HepG2 (cell line): ENCODE measurements at regions not wholly inside any gene's neighbourhood (a gene's known extent, or its start where the extent isn't known, plus 50 kb on each side); places are given as distances from the start of the nearest gene placed in this dataset.

Source experiments
- ATAC-seq: fragments of 200-7000 bp; cut with Tn5 transposase; 3 replicates; pipeline ENCODE4 v1.9.1; 2020; ENCODE audit warnings: mild to moderate bottlenecking, moderate library complexity
- BruUV-seq: library from RNA; stranded (reverse); fragments of 400-500 nt; replicated peaks from 2 replicates; lab custom pipeline; 2021; lab: Mats Ljungman, UMichigan
- CTCF ChIA-PET: fragments of 300-600 bp; formaldehyde crosslinking; extraction: SDS; loops from one replicate; lab custom pipeline; 2021; ENCODE audit warnings: low total read pairs, inconsistent platforms, low intra/inter-chr PET ratio; lab: Yijun Ruan, JAX
- POLR2A ChIA-PET: fragments of 350-600 bp; sonication (Branson Sonifier 250); formaldehyde crosslinking; loops from one replicate; lab custom pipeline; 2020; ENCODE audit warnings: antibody characterized with exemption, inconsistent platforms; lab: Yijun Ruan, JAX
- DNase-seq: peaks from one replicate; pipeline ENCODE4 v3.0.0-alpha.2; 2015; ENCODE audit warnings: low spot score
- FAIRE-seq: peaks from 3 replicates; lab custom pipeline; 2011; peaks lifted over from hg19 to GRCh38; lab: Jason Lieb, UNC
- H2AFZ ChIP-seq: one replicate; pipeline ENCODE4 v1.6.1; 2011; ENCODE audit warnings: low read length, inconsistent platforms
- H3K27ac ChIP-seq: fragments of 300-600 bp; 3 replicates; pipeline ENCODE4 v1.8.0; 2011; ENCODE audit warnings: mixed run types, mild to moderate bottlenecking, mixed read lengths, low read length, inconsistent platforms; ENCODE audit not compliant: insufficient read depth; ENCODE audit errors: extremely low read length
- H3K27me3 ChIP-seq, 2 experiments: fragments of 200-600 bp in 1 of 2; 2 replicates in 1 of 2; 3 replicates in 1 of 2; pipeline versions ENCODE4 v1.6.0 to v1.8.0; 2011; ENCODE audit warnings: low read length in 2 of 2, mild to moderate bottlenecking in 2 of 2, moderate library complexity in 2 of 2, inconsistent platforms in 1 of 2; ENCODE audit not compliant: insufficient read depth in 2 of 2, control insufficient read depth in 1 of 2
- H3K36me3 ChIP-seq, 2 experiments: fragments of 200-600 bp in 1 of 2; replicated peaks in 1 of 2; 2 replicates in 1 of 2; 3 replicates in 1 of 2; pipeline versions ENCODE4 v1.5.1 to v1.8.0; 2011; ENCODE audit warnings: low read length in 2 of 2, inconsistent platforms in 1 of 2; ENCODE audit not compliant: insufficient read depth in 2 of 2, control insufficient read depth in 1 of 2
- H3K4me1 ChIP-seq: 2 replicates; pipeline ENCODE4 v1.5.1; 2012; ENCODE audit warnings: low read length, inconsistent platforms; ENCODE audit not compliant: insufficient read depth
- H3K4me2 ChIP-seq: 2 replicates; pipeline ENCODE4 v1.6.0; 2011; ENCODE audit warnings: low read depth, low read length, inconsistent platforms
- H3K4me3 ChIP-seq, 3 experiments: fragments of 200-600 bp in 1 of 3; sonication (generic), shearing (Covaris generic) in 1 of 3; replicated peaks in 1 of 3; 2 replicates each; pipeline ENCODE4 v1.5.1; 2011 to 2016; ENCODE audit warnings: low read length in 3 of 3, inconsistent platforms in 2 of 3, low read depth in 2 of 3, mild to moderate bottlenecking in 2 of 3, control low read depth in 1 of 3, mixed read lengths in 1 of 3; ENCODE audit not compliant: insufficient read depth in 1 of 3
- H3K79me2 ChIP-seq: one replicate; pipeline ENCODE4 v1.6.1; 2011; ENCODE audit warnings: low read length, inconsistent platforms; ENCODE audit not compliant: insufficient read depth
- H3K9ac ChIP-seq: 2 replicates; pipeline ENCODE4 v1.6.0; 2011; ENCODE audit warnings: mild to moderate bottlenecking, low read depth, low read length, inconsistent platforms; ENCODE audit not compliant: insufficient read depth
- H3K9me3 ChIP-seq: 2 replicates; pipeline ENCODE4 v1.5.1; 2012; ENCODE audit warnings: mild to moderate bottlenecking, low read length
- H4K20me1 ChIP-seq: 2 replicates; pipeline ENCODE4 v1.6.0; 2011; ENCODE audit warnings: inconsistent platforms, mild to moderate bottlenecking, low read length, moderate library complexity; ENCODE audit not compliant: insufficient read depth
- AGO2 ChIP-seq: fragments of 200-400 bp; formaldehyde crosslinking; optimal IDR thresholded peaks from 2 replicates; pipeline ENCODE3; 2017; ENCODE audit warnings: mild to moderate bottlenecking, low read depth, low read length, moderate library complexity
- AHR ChIP-seq: IDR thresholded peaks from 2 replicates; pipeline ENCODE4 v1.6.1; 2018; ENCODE audit warnings: missing genetic modification reagents, missing compliant biosample characterization
- ARID2 ChIP-seq: sonication (generic); formaldehyde crosslinking; IDR thresholded peaks from 2 replicates; pipeline ENCODE4 v1.8.1; 2022; ENCODE audit warnings: mild to moderate bottlenecking, missing genetic modification reagents, borderline replicate concordance
- ATAD3A ChIP-seq: sonication (generic); formaldehyde crosslinking; IDR thresholded peaks from 2 replicates; pipeline ENCODE4 v1.4.0; 2020; ENCODE audit warnings: missing genetic modification reagents
- CENPBD1 ChIP-seq: sonication (generic); formaldehyde crosslinking; IDR thresholded peaks from 2 replicates; pipeline ENCODE4 v1.8.0; 2022; ENCODE audit warnings: missing genetic modification reagents, low read depth, mild to moderate bottlenecking, borderline replicate concordance
- DRAP1 ChIP-seq: IDR thresholded peaks from 2 replicates; pipeline ENCODE4 v1.6.1; 2016; ENCODE audit warnings: missing genetic modification reagents, missing compliant biosample characterization
- ETS1 ChIP-seq: sonication (generic); formaldehyde crosslinking; IDR thresholded peaks from 2 replicates; pipeline ENCODE4 v1.4.0; 2020; ENCODE audit warnings: missing genetic modification reagents
- HNF4G ChIP-seq, 2 experiments: sonication (generic) in 1 of 2; formaldehyde crosslinking in 1 of 2; IDR thresholded peaks; 2 replicates each; pipeline versions ENCODE4 v1.4.0 to v1.6.1; 2011 to 2020; ENCODE audit warnings: borderline replicate concordance in 2 of 2, low read depth in 2 of 2, mild to moderate bottlenecking in 2 of 2, low read length in 1 of 2, missing genetic modification reagents in 1 of 2, moderate library complexity in 1 of 2
- HNRNPUL1 ChIP-seq: fragments of 200-400 bp; formaldehyde crosslinking; IDR thresholded peaks from 2 replicates; pipeline ENCODE4 v1.6.1; 2017; ENCODE audit warnings: low read depth, mild to moderate bottlenecking, low read length, moderate library complexity
- LRRFIP1 ChIP-seq: sonication (generic); formaldehyde crosslinking; conservative IDR thresholded peaks from 2 replicates; pipeline ENCODE4 v1.4.0; 2020; ENCODE audit warnings: missing genetic modification reagents
- MTA3 ChIP-seq: sonication (generic); formaldehyde crosslinking; IDR thresholded peaks from 2 replicates; pipeline ENCODE4 v1.4.0; 2020; ENCODE audit warnings: missing genetic modification reagents
- POGZ ChIP-seq: sonication (generic); formaldehyde crosslinking; IDR thresholded peaks from 2 replicates; pipeline ENCODE4 v1.4.0; 2020; ENCODE audit warnings: mild to moderate bottlenecking, missing genetic modification reagents
- SUZ12 ChIP-seq: fragments of 150-350 bp; IDR thresholded peaks from 2 replicates; pipeline ENCODE4 v1.6.1; 2014; ENCODE audit warnings: low read depth, low read length
- XBP1 ChIP-seq: sonication (generic); formaldehyde crosslinking; IDR thresholded peaks from 2 replicates; pipeline ENCODE4 v1.5.0; 2020; ENCODE audit warnings: missing genetic modification reagents
- ZNF564 ChIP-seq: sonication (generic); formaldehyde crosslinking; IDR thresholded peaks from 2 replicates; pipeline ENCODE4 v1.8.1; 2023; ENCODE audit warnings: mild to moderate bottlenecking, missing genetic modification reagents
- ZNF670 ChIP-seq: sonication (generic); formaldehyde crosslinking; IDR thresholded peaks from 2 replicates; pipeline ENCODE4 v1.8.0; 2022; ENCODE audit warnings: mild to moderate bottlenecking, missing genetic modification reagents, borderline replicate concordance
- WGBS: methylation state at CpG from one replicate; pipeline ENCODE4 v1.1.6; 2017; ENCODE audit warnings: low lambda C conversion rate; 5-methylcytosine and 5-hydroxymethylcytosine counted together
- in situ Hi-C: cut with HindIII; loops from 2 replicates; pipeline ENCODE4 v1.10.0; 2017; ENCODE audit warnings: low pct_unique_long_range_greater_than_20kb; ENCODE audit not compliant: extremely low pct_ligation_motif_present
- intact Hi-C: fragments of 100-400 bp; cut with micrococcal nuclease; formaldehyde crosslinking; loops from one replicate; pipeline ENCODE4 v1.10.0; 2022; ENCODE audit not compliant: unreplicated experiment

- H3K27ac ChIP-seq = no peak overlapping the region
- FAIRE-seq (no peak), ATAC-seq (no peak), DNase-seq (no peak)
- H3K4me2 ChIP-seq = no peak overlapping the region
- H2AFZ ChIP-seq = no peak overlapping the region
- no peak overlapping the region for H3K9ac ChIP-seq
- ChIA-PET CTCF (no interaction called here), POLR2A (no interaction called here)
- intact Hi-C loops (no loop called here), in situ Hi-C loops (no loop called here)
- no peak overlapping the region for H3K4me3 ChIP-seq
- H3K4me1 ChIP-seq = no peaks in the 10 kb centered on the region
- no peaks in the 10 kb centered on the region for H4K20me1 ChIP-seq
- H3K79me2 ChIP-seq = no peaks in the 10 kb centered on the region
- no peaks in the 10 kb centered on the region for H3K36me3 ChIP-seq
- TF ChIP-seq HNRNPUL1 = no peak
- TF ChIP-seq ZNF670 (CRISPR knock-in tag) = no peak
- TF ChIP-seq ATAD3A (CRISPR knock-in tag) = no peak
- TF ChIP-seq AGO2 = no peak
- TF ChIP-seq CENPBD1 = no peak
- no peak for TF ChIP-seq DRAP1 (CRISPR knock-in tag)
- TF ChIP-seq MTA3 (CRISPR knock-in tag) = no peak
- no peak for TF ChIP-seq HNF4G (IDR thresholded peaks at IDR 0.05; ENCODE audit: borderline replicate concordance, low read depth, low read length)
- TF ChIP-seq HNF4G (CRISPR knock-in tag; IDR thresholded peaks at IDR 0.05; ENCODE audit: borderline replicate concordance, low read depth) = no peak
- 0% methylated on average over 3 of the region's 3 CpGs for WGBS
- BruUV-seq = no TSS peak
- no peaks in the 10 kb centered on the region for H3K27me3 ChIP-seq
- H3K9me3 ChIP-seq = no peaks in the 10 kb centered on the region
Observed at GRCh38 chr11:27563641-27564040, 57.1 kb upstream of the LIN7C start.

- Histone ChIP-seq H3K9me3 (no peaks in the 10 kb centered on the region), H3K27me3 (no peaks in the 10 kb centered on the region), H3K4me2 (no peak overlapping the region), H4K20me1 (no peaks in the 10 kb centered on the region), H3K9ac (no peak overlapping the region), H3K4me3 (no peak overlapping the region), H3K36me3 (no peaks in the 10 kb centered on the region), H2AFZ (no peak overlapping the region), H3K27ac (no peak overlapping the region), H3K79me2 (no peaks in the 10 kb centered on the region), H3K4me1 (no peaks in the 10 kb centered on the region)
- FAIRE-seq = no peak
- ATAC-seq = no peak
- intact Hi-C loops (no loop called here), in situ Hi-C loops (no loop called here)
- DNase-seq = no peak
- POLR2A ChIA-PET = no interaction called here
- no TSS peak for BruUV-seq
- CTCF ChIA-PET = no interaction called here
- TF ChIP-seq ETS1 (no peak), POGZ (CRISPR knock-in tag) (no peak), ARID2 (no peak), ZNF564 (CRISPR knock-in tag) (no peak), LRRFIP1 (CRISPR knock-in tag) (no peak), SUZ12 (no peak), XBP1 (CRISPR knock-in tag) (no peak), AHR (CRISPR knock-in tag) (no peak)
Observed at GRCh38 chr11:27563201-27563600, 56.6 kb upstream of the LIN7C start.
